ENCODE measurements at regions not wholly inside any gene's neighbourhood (a gene's known extent, or its start where the extent isn't known, plus 50 kb on each side); places are given as distances from the start of the nearest gene placed in this dataset.

DNA sequence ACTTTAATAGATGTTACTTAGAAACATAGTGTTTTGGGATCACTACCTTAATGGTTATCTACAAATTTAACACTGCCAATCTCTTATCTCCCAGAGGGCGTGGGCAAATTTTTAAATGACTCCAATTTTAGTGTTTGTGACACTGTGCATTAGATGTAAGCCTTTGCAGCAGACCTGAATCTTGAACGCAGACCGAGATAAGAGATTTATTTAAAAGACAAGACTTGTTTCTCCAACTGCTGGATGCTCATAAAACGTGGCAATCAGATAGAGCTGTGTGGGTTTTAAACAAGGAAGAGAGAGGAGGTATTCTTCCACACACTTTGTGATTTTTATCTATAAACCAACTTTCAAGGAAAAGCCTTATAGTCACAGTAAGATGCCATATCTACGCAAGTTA is 252.5 kb upstream of the NR3C2 start:
- TF ChIP-seq, protein P1, sequence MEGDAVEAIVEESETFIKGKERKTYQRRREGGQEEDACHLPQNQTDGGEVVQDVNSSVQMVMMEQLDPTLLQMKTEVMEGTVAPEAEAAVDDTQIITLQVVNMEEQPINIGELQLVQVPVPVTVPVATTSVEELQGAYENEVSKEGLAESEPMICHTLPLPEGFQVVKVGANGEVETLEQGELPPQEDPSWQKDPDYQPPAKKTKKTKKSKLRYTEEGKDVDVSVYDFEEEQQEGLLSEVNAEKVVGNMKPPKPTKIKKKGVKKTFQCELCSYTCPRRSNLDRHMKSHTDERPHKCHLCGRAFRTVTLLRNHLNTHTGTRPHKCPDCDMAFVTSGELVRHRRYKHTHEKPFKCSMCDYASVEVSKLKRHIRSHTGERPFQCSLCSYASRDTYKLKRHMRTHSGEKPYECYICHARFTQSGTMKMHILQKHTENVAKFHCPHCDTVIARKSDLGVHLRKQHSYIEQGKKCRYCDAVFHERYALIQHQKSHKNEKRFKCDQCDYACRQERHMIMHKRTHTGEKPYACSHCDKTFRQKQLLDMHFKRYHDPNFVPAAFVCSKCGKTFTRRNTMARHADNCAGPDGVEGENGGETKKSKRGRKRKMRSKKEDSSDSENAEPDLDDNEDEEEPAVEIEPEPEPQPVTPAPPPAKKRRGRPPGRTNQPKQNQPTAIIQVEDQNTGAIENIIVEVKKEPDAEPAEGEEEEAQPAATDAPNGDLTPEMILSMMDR (IDR thresholded peaks at IDR 0.05; ENCODE audit: low read depth, low read length, poor library complexity, severe bottlenecking) = no peak
- TF ChIP-seq EZH2phosphoT487 (IDR thresholded peaks at IDR 0.05; ENCODE audit: borderline replicate concordance, low read length) = no peak
